ENCODE measurements at regions not wholly inside any gene's neighbourhood (a gene's known extent, or its start where the extent isn't known, plus 50 kb on each side); places are given as distances from the start of the nearest gene placed in this dataset.

DNA sequence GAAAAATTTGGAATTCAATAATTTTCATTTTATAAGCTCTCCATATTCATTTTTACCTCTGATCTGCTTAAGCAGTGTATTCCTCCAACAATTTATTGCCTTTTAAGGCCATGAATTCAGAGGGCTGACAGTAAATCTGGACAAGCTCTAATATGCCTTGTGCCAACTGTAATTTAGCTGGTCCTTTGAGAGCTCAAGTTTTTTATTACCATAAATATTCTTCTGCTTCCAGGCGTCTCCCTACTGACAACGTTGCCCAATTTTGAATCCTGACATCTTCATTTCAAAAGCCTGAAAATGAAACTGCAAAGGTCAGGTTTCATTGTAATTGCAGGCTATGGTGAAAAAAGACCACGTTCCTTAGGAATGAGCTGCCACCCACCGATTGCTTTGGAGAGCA lies 95.8 kb upstream of the GEMIN8 start:
- H3K27me3 ChIP-seq (ENCODE audit: insufficient read depth, low read length), result no peaks in the 10 kb centered on the region
- H3K4me3 ChIP-seq (ENCODE audit: low read length), result no peak overlapping the region
- no peak overlapping the region for H3K9ac ChIP-seq (ENCODE audit: low read depth, low read length)
- H3K36me3 ChIP-seq (ENCODE audit: insufficient read depth, low read depth, low read length), result no peaks in the 10 kb centered on the region
- H3K4me1 ChIP-seq (ENCODE audit: insufficient read depth, low read length), result no peaks in the 10 kb centered on the region
- no peak overlapping the region for H3K27ac ChIP-seq (ENCODE audit: low read length)
- H3K9me3 ChIP-seq (ENCODE audit: insufficient read depth, low read depth, low read length), result no peaks in the 10 kb centered on the region

- Histone ChIP-seq H3K9ac (ENCODE audit: low read depth, low read length) (no peak overlapping the region), H3K27ac (ENCODE audit: low read length) (no peak overlapping the region), H3K4me1 (ENCODE audit: insufficient read depth, low read length) (no peaks in the 10 kb centered on the region), H3K36me3 (ENCODE audit: insufficient read depth, low read depth, low read length) (no peaks in the 10 kb centered on the region), H3K27me3 (ENCODE audit: insufficient read depth, low read length) (no peaks in the 10 kb centered on the region), H3K4me3 (ENCODE audit: low read length) (no peak overlapping the region), H3K9me3 (ENCODE audit: insufficient read depth, low read depth, low read length) (no peaks in the 10 kb centered on the region)
Observed at GRCh38 chrX:14124562-14124961, 94.9 kb upstream of the GEMIN8 start.

GRCh38 chrX:14095702-14096101 lies 66.0 kb upstream of the GEMIN8 start:
- no peaks in the 10 kb centered on the region for H3K4me1 ChIP-seq (ENCODE audit: insufficient read depth, low read length)
- H3K27me3 ChIP-seq (ENCODE audit: insufficient read depth, low read length), result no peaks in the 10 kb centered on the region
- no peaks in the 10 kb centered on the region for H3K36me3 ChIP-seq (ENCODE audit: insufficient read depth, low read depth, low read length)
- H3K9me3 ChIP-seq (ENCODE audit: insufficient read depth, low read depth, low read length), result no peaks in the 10 kb centered on the region
- H3K9ac ChIP-seq (ENCODE audit: low read depth, low read length), result no peak overlapping the region
- no peak overlapping the region for H3K4me3 ChIP-seq (ENCODE audit: low read length)
- no peak overlapping the region for H3K27ac ChIP-seq (ENCODE audit: low read length)

GRCh38 chrX:14094191-14094590 lies 64.5 kb upstream of the GEMIN8 start:
- Histone ChIP-seq H3K9me3 (ENCODE audit: insufficient read depth, low read depth, low read length) (no peaks in the 10 kb centered on the region), H3K27ac (ENCODE audit: low read length) (no peak overlapping the region), H3K9ac (ENCODE audit: low read depth, low read length) (no peak overlapping the region), H3K36me3 (ENCODE audit: insufficient read depth, low read depth, low read length) (no peaks in the 10 kb centered on the region), H3K27me3 (ENCODE audit: insufficient read depth, low read length) (no peaks in the 10 kb centered on the region), H3K4me3 (ENCODE audit: low read length) (no peak overlapping the region), H3K4me1 (ENCODE audit: insufficient read depth, low read length) (no peaks in the 10 kb centered on the region)

DNA sequence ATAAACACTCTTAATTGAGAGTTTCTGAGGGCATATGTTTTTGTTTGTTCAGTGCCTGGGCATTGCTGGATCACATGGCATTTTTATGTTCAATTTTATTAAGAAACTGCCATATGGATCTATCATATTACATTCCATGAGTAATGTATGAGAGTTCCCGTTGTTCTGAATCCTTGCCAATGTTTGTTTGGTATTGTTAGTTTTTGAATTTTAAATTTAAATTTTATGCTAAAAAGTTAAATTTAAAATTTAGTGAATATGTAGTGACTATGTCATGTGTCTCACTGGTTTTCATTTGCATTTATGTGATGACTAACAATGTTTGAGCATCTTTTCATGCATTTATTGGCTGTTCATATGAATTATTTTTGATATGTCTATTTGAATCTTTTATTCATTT lies 54.8 kb upstream of the GEMIN8 start:
- H3K27me3 ChIP-seq (ENCODE audit: insufficient read depth, low read length), result no peaks in the 10 kb centered on the region
- H3K27ac ChIP-seq (ENCODE audit: low read length), result no peak overlapping the region
- no peaks in the 10 kb centered on the region for H3K4me1 ChIP-seq (ENCODE audit: insufficient read depth, low read length)
- no peak overlapping the region for H3K4me3 ChIP-seq (ENCODE audit: low read length)
- no peak overlapping the region for H3K9ac ChIP-seq (ENCODE audit: low read depth, low read length)
- H3K9me3 ChIP-seq (ENCODE audit: insufficient read depth, low read depth, low read length), result no peaks in the 10 kb centered on the region
- no peaks in the 10 kb centered on the region for H3K36me3 ChIP-seq (ENCODE audit: insufficient read depth, low read depth, low read length)

DNA sequence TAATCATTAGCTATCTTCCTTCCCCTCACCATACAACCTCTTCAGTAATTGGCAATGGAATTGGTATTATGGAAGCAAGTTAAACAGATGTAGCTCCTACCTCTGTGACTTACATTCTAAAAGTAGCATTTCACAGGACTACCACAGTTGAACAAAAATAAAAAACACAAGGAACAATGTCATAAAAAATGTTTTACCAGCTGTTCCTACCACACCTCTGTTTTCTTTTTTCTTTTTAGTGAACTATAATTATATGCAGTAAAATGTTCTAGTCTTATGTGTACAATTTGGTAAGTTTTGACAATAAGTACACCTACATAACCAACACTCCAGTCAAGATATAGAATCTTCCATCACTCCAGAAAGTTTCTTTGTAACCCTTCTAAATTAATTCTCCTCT lies 54.1 kb upstream of the GEMIN8 start:
- H3K9me3 ChIP-seq (ENCODE audit: insufficient read depth, low read depth, low read length), result no peaks in the 10 kb centered on the region
- H3K27ac ChIP-seq (ENCODE audit: low read length), result no peak overlapping the region
- H3K36me3 ChIP-seq (ENCODE audit: insufficient read depth, low read depth, low read length), result no peaks in the 10 kb centered on the region
- H3K4me3 ChIP-seq (ENCODE audit: low read length), result no peak overlapping the region
- no peak overlapping the region for H3K9ac ChIP-seq (ENCODE audit: low read depth, low read length)
- no peaks in the 10 kb centered on the region for H3K4me1 ChIP-seq (ENCODE audit: insufficient read depth, low read length)
- no peaks in the 10 kb centered on the region for H3K27me3 ChIP-seq (ENCODE audit: insufficient read depth, low read length)

GRCh38 chrX:14079891-14080430 lies 50.3 kb upstream of the GEMIN8 start:
- Histone ChIP-seq H3K36me3 (ENCODE audit: insufficient read depth, low read depth, low read length) (no peaks in the 10 kb centered on the region), H3K27me3 (ENCODE audit: insufficient read depth, low read length) (no peaks in the 10 kb centered on the region), H3K9ac (ENCODE audit: low read depth, low read length) (no peak overlapping the region), H3K27ac (ENCODE audit: low read length) (no peak overlapping the region), H3K4me1 (ENCODE audit: insufficient read depth, low read length) (no peaks in the 10 kb centered on the region), H3K4me3 (ENCODE audit: low read length) (no peak overlapping the region), H3K9me3 (ENCODE audit: insufficient read depth, low read depth, low read length) (no peaks in the 10 kb centered on the region)

All from iPS-20b (cell line).